GM21360 (cell line): ENCODE measurements at regions not wholly inside any gene's neighbourhood (a gene's known extent, or its start where the extent isn't known, plus 50 kb on each side); places are given as distances from the start of the nearest gene placed in this dataset.

Experiments
- ATAC-seq: cut with Tn5 transposase; IDR thresholded peaks from one replicate; pipeline ENCODE4 v1.9.1; 2021; ENCODE audit warnings: mild to moderate bottlenecking, moderate library complexity; ENCODE audit not compliant: unreplicated experiment

DNA sequence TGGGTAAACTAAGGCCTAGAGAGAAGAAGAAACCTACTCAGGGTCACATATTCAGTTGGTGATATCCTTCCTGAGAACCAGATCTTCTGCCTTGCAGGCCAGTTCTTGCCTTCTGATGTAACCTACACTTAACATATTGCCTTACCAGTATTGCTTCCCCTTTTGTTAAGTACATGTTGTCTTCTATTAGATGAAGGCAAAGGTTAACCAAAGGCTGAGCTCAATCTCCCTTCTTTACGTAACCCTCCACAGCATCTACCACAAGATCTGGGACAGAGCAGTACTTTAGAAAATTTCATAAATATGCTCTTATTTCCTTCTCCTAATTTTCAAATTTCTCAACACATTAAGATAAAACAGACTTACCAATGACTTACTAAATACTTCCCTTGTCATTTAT, 474.4 kb downstream of the SH2D1A start:
- no peak for ATAC-seq

- no peak for ATAC-seq
Measured at GRCh38 chrX:124827258-124827845, 481.0 kb downstream of the SH2D1A start.

GRCh38 chrX:124829930-124830329, 483.6 kb downstream of the SH2D1A start:
- ATAC-seq: no peak

DNA sequence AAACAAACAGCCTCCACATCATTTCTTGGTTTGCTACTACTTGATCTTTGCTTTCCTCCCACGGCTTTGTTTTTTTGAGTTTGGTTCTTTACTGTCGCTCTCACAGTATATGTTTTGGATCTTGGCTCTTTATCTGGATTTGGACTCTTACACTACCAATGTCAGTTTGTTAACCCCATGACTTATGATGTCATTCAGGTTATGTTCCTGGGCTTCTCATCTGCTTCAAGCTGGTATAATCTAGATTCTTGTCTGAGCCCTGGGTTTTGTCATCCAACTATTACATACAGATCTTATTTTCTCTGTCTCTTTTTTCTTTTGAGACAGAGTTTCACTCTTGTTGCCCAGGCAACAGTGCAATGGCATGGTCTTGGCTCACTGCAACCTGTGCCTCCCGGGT, 482.9 kb upstream of the TEX13C start:
- ATAC-seq: no peak

DNA sequence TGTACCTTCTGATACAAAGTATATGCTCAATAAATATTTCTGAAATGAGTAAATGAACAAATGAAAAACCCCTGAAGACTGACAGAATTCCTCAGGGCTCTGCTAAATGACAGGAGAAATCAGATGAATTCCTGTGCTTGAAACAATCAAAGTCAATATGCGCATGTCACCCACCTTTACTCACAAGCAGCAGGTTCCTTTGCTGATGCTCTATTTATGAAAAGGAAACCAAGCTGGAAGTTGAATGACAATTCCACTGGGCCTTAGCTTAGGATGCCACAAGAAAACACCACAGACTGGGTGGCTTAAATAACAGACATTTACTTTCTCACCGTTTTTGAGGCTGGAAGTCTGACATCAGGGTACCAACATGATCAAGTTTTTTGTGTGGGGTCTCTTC, 477.5 kb upstream of the TEX13C start:
- no peak for ATAC-seq

DNA sequence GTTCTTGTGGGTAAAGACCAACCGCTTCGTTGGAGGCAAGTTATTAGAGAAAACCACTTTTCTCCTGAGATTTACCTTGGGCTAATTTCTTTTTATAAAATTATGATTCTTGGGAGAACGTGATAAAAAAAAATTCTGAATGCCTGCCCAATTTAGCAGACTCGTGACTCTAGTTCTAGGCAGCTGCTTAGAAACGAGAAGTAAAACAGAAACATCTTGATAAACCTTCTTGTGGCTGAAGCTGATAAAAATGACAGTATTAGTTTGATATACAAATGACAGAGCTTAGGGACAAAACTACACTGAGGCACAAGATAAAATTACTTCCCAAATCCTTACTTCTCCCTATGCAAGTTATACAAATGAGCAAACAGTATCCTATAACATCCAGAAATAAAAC, 458.9 kb upstream of the TEX13C start:
- no peak for ATAC-seq

DNA sequence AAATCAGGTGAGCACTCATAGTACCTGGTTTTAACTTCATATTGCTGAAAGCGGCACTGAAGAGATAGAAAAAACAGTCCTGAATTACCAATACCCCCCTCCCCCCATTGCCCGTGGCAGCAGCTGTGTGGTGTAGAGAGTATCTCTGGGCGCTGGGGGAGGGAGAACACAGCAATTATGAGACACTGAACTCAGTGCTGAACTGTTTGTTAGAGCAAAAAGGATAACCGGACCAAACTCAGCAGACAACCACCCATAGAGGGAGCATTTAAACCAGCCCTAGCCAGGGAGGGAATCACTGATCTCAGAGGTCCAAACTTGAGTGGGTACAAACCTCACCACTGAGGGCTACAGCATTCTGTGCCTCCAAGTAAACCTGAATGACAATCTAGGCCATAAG, 457.4 kb upstream of the TEX13C start:
- ATAC-seq: no peak

GRCh38 chrX:124863303-124863702, 456.4 kb upstream of the TEX13C start:
- ATAC-seq: no peak

- ATAC-seq: no peak
Measured at GRCh38 chrX:124887572-124887971, 432.1 kb upstream of the TEX13C start.

GRCh38 chrX:124895947-124896346, 423.7 kb upstream of the TEX13C start:
- ATAC-seq: no peak

DNA sequence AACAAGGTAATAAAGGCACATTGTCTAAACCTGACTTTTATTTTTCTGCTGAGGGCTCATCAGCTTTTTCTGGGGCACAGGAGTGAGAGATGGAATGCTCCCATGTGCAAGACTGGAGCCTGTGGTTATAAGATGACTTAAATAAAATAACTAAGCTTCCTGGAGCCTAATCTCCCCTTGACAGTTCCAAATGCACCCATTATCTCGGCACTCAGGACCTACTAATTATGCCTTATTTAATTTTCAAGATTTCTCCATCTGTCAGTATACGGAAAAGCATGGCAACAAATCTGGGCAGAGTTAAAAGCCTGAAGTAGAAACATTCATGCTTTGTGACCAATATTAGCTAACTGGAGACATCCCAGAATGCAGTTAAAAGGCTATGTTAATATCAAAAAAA, 416.7 kb upstream of the TEX13C start:
- ATAC-seq: no peak

DNA sequence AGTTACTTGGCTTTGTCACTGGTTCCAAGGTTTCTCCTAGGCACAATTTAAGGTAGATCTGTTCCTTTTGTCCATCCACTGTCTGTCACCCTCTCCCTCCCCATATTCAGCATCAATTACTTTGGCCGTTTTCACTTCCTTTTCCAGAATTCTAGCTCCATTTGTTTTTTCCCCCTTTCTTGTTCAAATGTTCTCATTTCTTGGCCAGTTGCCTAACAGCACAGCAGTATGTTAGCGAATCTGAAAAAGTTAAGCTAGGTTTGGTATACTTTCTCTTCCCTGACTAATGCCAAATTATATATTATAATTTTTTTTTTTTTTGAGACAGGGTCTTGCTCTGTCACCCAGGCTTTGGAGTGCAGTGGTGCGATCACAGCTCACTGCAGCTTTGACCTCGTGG, 409.1 kb upstream of the TEX13C start:
- ATAC-seq: no peak

DNA sequence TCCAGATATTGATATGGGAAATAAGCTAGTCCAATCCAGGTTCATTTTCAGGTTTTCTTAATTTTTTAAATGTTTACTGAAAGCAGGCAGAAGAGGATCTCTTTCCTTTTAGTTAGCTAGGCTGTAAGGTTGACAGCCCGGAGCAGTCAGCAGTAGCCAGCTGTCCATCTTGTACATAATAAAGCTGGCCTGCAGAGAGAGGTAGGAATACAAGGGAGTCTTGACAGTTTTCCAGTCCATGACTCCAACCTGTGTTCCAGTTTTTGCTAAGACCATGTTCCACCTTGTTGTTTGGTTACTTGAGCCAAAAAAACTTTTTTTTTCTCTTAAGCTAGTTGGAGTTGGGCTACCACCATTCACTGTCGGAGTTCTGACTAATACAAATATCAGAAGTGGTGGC, 402.7 kb upstream of the TEX13C start:
- ATAC-seq: no peak

GRCh38 chrX:124925681-124926080, 394.0 kb upstream of the TEX13C start:
- no peak for ATAC-seq

DNA sequence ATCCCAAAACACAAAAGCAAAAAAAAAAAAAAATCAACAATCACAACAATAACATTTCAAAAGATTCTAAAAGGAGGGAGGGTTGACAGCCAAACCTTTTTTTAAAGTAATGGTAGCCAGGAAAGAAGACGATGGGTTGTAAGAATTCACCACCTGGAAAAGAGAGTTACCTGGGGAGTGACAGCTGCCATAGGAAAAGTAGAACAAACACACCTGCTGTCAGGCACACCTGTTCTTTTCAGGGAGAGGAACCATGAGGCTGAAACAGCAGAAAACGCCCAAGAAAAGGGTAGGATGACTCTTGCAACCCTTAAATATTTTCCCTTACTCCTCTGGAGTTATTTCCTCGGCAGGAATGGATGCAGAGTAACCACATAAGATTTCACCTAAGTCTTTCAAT, 388.4 kb upstream of the TEX13C start:
- no peak for ATAC-seq

DNA sequence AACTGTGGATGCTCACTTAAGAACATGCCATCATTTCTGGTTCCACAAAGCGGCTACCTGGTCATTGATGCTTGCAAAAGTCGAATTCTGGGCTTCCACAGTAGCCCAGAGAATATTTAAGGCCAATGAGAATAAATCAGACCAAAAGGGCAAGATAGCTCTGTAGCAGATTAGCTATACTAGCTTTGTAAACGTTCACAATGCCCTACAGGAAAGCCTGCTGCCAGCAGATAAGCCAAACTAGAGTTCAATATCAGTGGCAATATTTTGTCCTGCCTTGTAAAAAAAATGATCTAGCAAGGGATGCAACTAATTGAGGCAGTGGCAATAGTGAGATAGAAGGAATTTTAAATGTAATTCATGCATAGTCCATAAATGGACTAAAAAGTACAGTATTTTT, 387.7 kb upstream of the TEX13C start:
- no peak for ATAC-seq

GRCh38 chrX:124938715-124939114, 381.0 kb upstream of the TEX13C start:
- ATAC-seq: no peak

GRCh38 chrX:124940531-124940930, 379.1 kb upstream of the TEX13C start:
- no peak for ATAC-seq

DNA sequence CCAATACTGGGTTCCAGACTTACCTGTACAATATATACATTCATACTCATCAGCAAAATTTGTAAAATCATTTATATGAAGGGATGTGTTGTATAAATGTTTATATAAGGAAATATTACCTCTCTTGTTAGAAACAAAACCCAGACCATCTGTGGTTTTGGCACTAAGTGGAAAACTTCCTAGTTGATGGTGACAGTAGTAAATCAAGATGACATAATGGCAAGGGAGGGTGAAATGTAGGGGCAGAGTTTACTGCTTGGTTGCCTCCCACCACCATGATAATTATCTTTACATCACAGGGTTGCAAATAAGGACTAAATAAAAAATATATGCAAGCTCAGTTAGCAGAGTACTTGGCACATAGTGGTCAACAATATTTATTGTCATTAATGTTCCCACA, 365.3 kb upstream of the TEX13C start:
- ATAC-seq: no peak

DNA sequence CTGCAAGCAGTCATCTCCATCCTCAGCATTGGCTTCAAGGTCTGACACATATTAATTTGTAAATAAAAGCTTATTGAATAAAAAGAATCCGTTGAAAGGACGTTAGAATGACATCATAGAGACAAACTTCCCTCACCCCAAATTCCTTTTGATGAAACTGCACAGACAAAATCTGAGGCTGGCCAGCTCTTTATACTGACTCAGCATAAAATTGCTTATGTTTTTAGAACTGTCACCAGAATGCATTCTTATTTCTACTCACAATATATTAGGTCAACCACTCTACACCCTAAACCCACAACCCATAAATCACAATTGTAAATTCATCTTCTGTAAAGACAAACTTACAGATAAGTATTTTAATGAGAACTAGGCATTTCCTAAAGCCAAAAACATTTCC, 359.2 kb upstream of the TEX13C start:
- no peak for ATAC-seq

DNA sequence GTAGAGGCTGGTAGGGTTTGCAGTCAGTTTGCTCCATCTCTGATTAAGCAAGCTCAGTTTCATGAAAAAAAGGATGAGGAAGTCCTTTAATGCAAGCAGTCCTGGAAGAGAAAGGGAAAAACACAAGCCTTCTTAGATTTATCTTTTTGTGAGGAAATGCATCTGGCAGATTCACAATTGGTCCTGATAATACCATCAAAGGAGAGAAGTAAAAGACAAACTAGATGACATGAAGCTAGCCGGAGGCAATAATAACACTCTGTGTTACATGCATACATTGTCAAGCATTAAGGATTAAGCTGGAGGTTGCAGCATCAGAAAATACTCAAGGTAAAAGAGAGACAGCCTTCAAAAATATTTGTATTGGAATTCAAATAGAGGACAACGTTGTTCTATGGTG, 356.0 kb upstream of the TEX13C start, which contains the start of gene TENM1:
Gene TENM1 (minus strand): TSS at position 101 of the 400 bp plus-strand sequence.
- ATAC-seq: no peak

GRCh38 chrX:124975456-124975855, 344.2 kb upstream of the TEX13C start:
- ATAC-seq: no peak

GRCh38 chrX:124981420-124981819, 338.3 kb upstream of the TEX13C start:
- ATAC-seq: no peak
